Kidney (tissue), 13 donors: ENCODE measurements at regions not wholly inside any gene's neighbourhood (a gene's known extent, or its start where the extent isn't known, plus 50 kb on each side); places are given as distances from the start of the nearest gene placed in this dataset.
A peak's percentile ranks its signal among the peaks of the same experiment; 100 is the strongest.

Experiments used
- DNase-seq, 5 donors: peaks; one replicate each; pipeline ENCODE4 v3.0.0-alpha.2; 2013 to 2020
- FAIRE-seq: peaks from 2 replicates; lab custom pipeline; 2012; peaks lifted over from hg19 to GRCh38; lab: Jason Lieb, UNC
- H3K27ac ChIP-seq, 2 donors: one replicate each; pipeline ENCODE4 v1.7.0; 2013; ENCODE audit warnings: low read depth in 2 of 2, low read length in 2 of 2, inconsistent platforms in 1 of 2
- H3K27me3 ChIP-seq: one replicate; pipeline ENCODE4 v1.7.1; 2013; ENCODE audit warnings: low read length, inconsistent platforms; ENCODE audit not compliant: control insufficient read depth, insufficient read depth
- H3K36me3 ChIP-seq, 3 donors: one replicate each; pipeline versions ENCODE4 v1.7.0 to v1.7.1; 2013; ENCODE audit warnings: low read length in 3 of 3, control low read depth in 1 of 3, inconsistent platforms in 1 of 3; ENCODE audit not compliant: insufficient read depth in 3 of 3, control insufficient read depth in 2 of 3
- H3K4me1 ChIP-seq, 3 donors: one replicate each; pipeline versions ENCODE4 v1.7.0 to v1.7.1; 2013; ENCODE audit warnings: low read length in 3 of 3, inconsistent platforms in 1 of 3, low read depth in 1 of 3; ENCODE audit not compliant: control insufficient read depth in 2 of 3, insufficient read depth in 2 of 3
- H3K4me3 ChIP-seq, 3 donors: one replicate each; pipeline versions ENCODE4 v1.7.0 to v1.8.1; 2013; ENCODE audit warnings: low read length in 3 of 3, control low read depth in 1 of 3, inconsistent platforms in 1 of 3
- H3K9ac ChIP-seq, 3 donors: one replicate each; pipeline versions ENCODE4 v1.7.0 to v1.7.1; 2013; ENCODE audit warnings: low read length in 3 of 3, control low read depth in 1 of 3, inconsistent platforms in 1 of 3
- H3K9me3 ChIP-seq, 3 donors: one replicate each; pipeline versions ENCODE4 v1.7.0 to v1.7.1; 2013; ENCODE audit warnings: low read length in 3 of 3, control low read depth in 1 of 3, inconsistent platforms in 1 of 3; ENCODE audit not compliant: control insufficient read depth in 2 of 3, insufficient read depth in 1 of 3
- CTCF ChIP-seq: IDR thresholded peaks from 3 replicates; pipeline ENCODE4 v1.5.1; 2012; ENCODE audit warnings: mild to moderate bottlenecking, moderate library complexity, borderline replicate concordance; ENCODE audit not compliant: insufficient read depth; ENCODE audit errors: extremely low read depth
- intact Hi-C: fragments of 100-400 bp; cut with DNase I; formaldehyde crosslinking; loops from one replicate; pipeline ENCODE4 v1.11.1; 2022
- donor health status: control.
- donor health status: control.
- donor health status: control.
- donor health status: control.
- donor health status: control.
- donor health status: DM: yes; HTN: yes; CAD: no.
- donor health status: Normal renal cell carcinoma (clear cell type).

DNA sequence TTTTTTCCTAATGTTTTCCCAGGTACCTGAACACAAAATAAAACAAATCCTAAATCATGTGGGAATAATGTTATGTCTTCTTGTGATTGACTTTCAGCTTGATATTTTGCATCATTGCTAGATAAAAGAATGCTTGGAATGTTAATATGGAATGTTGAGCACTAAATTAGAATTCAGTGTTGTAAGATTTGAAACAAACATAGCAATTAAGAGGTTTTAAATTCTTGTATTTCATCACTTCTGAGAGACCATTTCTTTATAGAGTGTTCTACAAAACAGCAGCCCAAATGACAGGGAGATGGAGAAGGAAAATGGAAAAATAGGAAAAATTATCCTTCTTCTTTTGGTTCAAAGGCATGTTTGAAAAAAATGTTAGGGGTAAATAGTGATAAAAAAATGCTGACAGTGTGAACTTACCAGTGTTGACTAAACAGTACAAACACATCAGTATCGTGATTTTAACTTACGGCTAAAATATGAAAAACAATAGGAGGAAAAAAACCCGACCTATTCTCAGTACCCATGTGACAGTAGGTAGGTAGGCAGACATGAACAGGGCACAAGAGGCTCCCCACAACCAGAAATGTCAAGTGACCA, 102.6 kb upstream of the PDE5A start:
- intact Hi-C loops, result no loop called here
- Histone ChIP-seq H3K4me1 (peaks cover 0 to 8% (median 2%) of the 10 kb centered on the region in 3 donors), H3K36me3 (no peaks in the 10 kb centered on the region), H3K9me3 (no peaks in the 10 kb centered on the region), H3K27me3 (no peaks in the 10 kb centered on the region), H3K4me3 (no peak overlapping the region), H3K27ac (no peak overlapping the region), H3K9ac (no peak overlapping the region)
- FAIRE-seq (no peak), DNase-seq (no peak)
- TF ChIP-seq CTCF, result no peak

- no peak for TF ChIP-seq CTCF
- no peak overlapping the region for H3K4me3 ChIP-seq
- no peaks in the 10 kb centered on the region for H3K27me3 ChIP-seq
- peaks cover 0 to 8% (median 2%) of the 10 kb centered on the region in 3 donors for H3K4me1 ChIP-seq
- no peaks in the 10 kb centered on the region for H3K9me3 ChIP-seq
- intact Hi-C loops, result no loop called here
- no peak for FAIRE-seq
- no peak overlapping the region for H3K27ac ChIP-seq
- DNase-seq, result peak in 3 of 5 donors; percentile 34 to 77 (median 67)
- no peaks in the 10 kb centered on the region for H3K36me3 ChIP-seq
- no peak overlapping the region for H3K9ac ChIP-seq
Observed at GRCh38 chr4:119730671-119730950, 102.0 kb upstream of the PDE5A start.

GRCh38 chr4:119729835-119730670, 101.4 kb upstream of the PDE5A start:
- Histone ChIP-seq H3K4me3 (no peak overlapping the region), H3K9me3 (no peaks in the 10 kb centered on the region), H3K4me1 (peaks cover 0 to 8% (median 2%) of the 10 kb centered on the region in 3 donors), H3K27ac (no peak overlapping the region), H3K36me3 (no peaks in the 10 kb centered on the region), H3K9ac (no peak overlapping the region), H3K27me3 (no peaks in the 10 kb centered on the region)
- peak in 4 of 5 donors; percentile 28 to 74 (median 60) for DNase-seq
- TF ChIP-seq CTCF, result no peak
- no peak for FAIRE-seq
- intact Hi-C loops, result no loop called here
